NCI-H345 (cell line): ENCODE measurements at regions not wholly inside any gene's neighbourhood (a gene's known extent, or its start where the extent isn't known, plus 50 kb on each side); places are given as distances from the start of the nearest gene placed in this dataset.

Experiments used
- DNase-seq: peaks from one replicate; lab custom pipeline; 2025; lab: John Stamatoyannopoulos, UW

DNA sequence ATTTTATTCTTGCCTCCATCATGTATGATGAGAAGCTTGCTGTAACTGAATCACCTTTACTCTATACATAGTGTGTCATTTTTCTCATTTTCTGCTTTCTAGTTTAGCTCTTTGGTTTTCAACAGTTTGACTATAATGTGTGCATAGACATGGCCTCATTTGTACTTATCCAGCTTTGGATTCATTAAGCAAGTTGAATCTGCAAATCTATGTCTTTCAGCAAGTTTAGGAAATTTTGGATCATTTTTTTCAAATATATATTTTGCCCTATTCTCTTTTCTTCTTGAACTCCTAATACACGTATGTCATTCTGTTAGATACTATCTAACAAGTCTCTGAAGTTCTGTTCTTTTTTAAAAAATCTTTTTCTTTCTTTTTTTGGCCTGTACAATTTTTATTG, 57.8 kb downstream of the PRLHR start:
- DNase-seq, result no peak

DNA sequence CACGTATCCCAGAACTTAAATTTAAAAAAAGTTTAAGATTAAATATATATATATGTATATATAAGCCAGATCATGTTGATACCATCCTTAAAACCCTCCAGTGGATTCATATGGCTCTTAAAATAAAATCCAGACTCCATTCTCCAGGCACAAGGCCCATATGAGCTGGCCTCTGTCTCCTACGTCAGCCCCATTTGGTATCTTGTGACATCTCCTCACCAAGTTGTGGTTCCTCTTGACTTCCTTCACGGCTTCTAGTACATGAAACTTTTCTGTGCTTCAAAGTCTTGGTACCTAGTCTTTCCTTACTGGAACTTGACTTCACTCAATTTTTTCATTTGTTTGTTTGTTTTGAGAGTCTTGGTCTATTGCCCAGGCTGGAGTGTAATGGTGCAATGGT, 61.3 kb downstream of the PRLHR start:
- DNase-seq, result no peak

DNA sequence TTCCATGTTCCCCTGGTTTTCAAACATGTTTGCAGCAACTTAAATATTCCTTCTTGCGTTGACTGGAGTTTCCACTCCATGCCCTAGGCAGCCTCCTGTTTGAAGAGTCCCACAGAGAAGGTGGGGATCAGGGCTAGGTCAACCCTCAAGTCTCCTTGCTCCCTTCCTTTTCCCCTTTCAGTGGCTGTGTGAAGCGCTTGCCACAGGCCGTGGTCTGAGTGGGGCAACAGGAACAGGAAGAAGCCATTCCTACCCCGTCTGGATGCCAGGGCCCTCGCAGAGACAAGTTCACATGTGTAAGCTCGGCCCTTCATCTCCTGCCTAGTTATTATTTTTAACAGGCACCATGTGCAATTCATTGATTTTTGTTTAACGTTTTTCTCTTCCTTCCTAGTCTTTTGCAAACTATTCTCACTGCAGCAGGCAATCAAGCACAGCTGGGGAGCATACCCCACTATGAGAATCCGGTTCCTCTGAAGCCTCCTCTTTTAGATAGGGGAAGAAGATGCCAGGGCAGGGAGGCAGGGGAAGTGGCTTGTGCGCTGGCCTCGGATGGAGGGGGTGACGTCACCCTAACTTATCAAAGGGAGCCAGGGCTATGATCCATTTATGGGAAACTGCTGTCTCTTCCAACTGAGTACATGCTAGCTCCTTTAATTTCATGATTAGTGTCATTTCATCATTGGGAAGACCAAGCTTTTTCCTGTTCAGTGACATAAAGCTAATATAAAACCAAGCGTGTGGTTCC, 64.2 kb downstream of the PRLHR start:
- no peak for DNase-seq

DNA sequence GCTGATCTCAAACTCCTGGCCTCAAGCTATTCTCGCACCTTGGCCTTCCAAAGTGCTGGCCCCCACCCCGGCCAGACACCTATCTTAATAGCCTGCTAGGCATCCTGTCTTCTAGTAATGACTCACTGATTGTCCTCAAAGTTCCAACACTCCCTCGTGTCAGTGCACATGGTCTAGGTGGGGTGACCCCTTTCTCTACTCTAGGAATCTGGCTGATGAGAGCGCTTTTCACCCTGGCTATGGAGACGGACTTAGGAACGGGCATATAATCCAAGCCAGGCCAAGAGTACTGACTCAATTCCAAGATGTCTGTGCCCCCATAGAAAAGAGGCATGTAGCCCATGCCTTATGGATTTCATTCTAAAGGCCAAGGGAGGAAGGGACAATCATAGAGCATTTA, 67.0 kb downstream of the PRLHR start:
- no peak for DNase-seq

DNA sequence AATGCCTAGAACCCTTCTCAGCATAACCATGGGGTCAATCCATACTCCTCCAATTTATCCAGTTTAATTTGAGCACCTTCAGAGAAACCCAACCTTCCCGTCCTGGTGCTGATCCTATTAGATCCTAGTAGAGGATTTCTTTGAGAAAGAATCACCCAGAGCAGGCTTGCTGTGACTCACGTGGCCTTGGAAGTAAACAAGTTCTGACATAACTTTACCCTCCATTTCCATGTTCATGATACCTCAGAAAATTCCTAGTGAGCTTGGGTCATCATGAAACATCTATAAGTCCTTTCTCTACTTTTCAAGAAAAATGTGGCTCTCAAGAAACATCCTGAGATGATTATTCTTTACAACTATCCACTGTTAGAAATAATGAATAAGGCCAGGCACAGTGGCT, 71.7 kb downstream of the PRLHR start:
- DNase-seq, result no peak

DNA sequence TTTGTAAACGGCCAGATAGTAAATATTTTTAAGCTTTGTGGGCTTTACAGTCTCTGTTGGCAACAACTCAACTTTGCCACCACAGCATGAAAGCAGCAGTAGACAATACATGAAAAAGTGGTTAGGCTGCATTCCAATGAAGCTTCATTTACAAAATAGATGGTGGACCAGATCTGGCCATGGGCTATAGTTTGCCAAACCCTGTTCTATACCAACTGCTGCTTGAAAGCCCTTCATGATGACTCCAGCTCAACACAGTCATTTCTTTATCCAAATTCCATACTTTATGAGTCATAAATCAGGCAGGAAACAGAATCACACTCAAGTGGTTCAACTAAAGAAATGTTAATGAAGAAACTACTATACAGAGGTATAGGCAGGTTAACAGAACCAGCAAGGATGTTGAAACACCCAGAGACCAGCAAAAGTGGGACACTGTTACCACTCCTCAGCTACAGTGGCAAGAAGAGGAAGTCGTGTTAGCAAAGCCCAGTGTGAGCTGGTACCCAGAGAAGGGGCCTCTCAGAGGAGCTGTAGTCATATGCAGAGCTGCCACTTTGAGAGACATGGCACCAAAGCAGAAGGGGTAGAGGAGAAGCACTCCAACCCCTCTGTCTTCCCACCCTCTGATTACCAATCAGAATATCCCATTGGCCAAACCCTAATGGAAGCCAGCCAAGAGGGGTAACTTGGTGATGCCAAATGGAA, 72.5 kb downstream of the PRLHR start:
- DNase-seq, result no peak

DNA sequence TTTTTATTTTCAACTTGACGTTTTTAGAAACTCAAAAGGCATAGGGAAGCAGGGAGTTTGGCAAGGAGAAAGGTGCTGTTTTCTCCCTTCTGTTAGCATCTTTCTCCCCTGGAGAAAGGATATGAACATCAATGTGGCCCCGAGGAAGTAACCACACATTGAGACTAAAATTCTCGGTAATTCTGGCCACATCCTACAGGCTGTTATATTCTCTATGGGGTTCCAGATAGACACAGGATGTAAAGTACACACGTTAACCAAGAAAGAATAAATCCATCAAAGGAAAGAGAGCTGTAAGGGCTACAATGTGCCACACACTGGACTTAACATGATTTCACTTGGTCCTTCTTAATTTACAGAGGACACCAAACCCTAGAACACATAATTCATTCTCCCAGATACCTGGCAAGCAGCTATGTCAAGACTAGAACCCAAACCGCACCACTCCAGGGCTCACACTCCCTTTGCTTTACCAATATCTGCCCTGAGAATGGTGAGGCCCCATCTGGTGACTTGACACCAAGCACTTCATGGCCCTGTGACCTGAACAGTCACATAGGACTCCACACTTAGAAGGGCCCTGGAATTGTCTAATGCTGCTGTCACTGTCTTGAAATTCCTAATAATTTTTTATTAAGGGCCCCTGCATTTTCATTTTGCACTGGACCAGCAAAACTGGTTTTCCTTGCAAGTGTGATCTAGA, 73.9 kb downstream of the PRLHR start:
- DNase-seq, result no peak

DNA sequence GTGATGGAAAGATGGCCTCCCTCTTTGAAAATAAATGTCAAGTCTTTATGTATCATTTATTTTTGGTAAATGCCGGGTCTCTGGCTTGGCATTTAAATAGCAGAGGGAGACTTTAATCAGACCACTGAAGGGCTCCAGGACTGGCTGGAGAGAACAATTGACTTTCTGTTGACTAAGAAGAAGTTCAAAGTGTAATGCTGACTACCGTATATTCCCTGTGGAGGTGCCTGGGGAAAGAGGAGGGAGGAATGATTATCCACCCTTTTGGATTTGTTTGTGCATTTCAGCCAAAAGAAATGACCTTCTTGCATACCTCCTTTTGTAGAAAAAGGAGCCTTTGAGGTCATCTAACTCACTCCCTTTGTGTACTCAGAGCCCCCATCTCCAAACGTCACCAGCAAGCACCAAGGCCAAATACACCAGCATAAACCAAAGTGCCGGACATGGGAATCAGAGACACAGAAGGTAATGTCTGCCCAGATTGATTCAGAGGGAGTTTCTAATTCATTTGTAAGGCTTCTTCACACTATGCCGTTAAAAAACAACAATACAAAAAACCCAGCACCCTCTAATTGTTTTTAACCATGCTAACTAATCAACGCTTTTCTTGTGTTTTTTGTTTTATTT, 75.2 kb downstream of the PRLHR start:
- DNase-seq, result no peak

DNA sequence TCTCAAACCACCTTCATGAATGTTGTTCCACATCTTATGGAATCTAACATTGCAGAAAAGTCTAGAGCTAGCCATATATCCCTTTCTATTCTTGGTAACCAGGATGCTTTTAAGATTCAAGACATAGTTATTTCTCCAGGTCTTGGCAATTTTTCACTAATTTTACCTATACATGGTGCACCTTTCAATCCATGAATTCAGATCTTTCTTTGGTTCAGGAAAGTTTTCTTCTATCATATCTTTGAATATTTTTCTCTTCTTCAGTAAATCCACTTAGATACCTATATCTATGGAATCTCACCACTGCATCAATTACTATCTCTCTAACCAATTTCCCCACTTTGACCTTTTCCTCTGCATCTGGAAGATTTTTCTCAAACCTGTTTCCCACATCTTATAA, 77.4 kb downstream of the PRLHR start:
- DNase-seq, result no peak

DNA sequence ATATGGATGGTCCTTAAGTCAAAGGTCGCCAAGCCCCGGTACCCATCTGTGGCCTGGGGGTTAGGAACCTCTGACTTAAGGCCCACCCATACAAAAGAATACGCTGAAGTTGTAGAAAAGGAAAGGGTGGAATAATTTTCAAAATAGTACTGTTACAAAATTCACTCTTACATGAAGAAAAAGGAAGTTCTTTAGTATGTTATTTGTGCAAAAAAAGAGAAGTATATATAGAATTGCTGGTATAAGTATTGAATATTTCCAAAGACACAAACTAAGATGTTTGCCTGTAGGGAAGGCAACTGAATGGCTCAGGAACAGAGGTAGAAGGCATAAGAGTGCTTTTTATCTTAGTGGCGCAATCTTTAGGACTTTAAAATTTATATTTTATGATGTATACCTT, 78.7 kb downstream of the PRLHR start:
- no peak for DNase-seq

DNA sequence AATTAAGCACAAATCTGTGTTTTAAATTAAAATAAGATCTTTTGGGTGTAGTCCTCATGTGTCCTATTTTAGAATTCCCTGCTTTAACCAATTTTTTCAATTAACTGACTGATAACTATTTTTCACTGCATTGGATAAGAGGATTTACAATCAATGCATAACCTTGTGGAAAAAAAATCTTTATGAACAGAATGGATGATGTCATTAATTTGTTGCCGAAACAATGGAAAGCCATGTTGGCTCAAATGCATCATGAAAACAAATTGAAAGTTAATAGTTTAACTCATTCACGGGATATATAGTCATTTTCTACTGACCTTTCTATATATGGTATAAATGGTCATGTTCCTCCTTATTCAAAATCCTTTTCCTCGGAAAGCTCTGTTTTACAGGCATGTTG, 82.3 kb downstream of the PRLHR start:
- DNase-seq, result no peak

DNA sequence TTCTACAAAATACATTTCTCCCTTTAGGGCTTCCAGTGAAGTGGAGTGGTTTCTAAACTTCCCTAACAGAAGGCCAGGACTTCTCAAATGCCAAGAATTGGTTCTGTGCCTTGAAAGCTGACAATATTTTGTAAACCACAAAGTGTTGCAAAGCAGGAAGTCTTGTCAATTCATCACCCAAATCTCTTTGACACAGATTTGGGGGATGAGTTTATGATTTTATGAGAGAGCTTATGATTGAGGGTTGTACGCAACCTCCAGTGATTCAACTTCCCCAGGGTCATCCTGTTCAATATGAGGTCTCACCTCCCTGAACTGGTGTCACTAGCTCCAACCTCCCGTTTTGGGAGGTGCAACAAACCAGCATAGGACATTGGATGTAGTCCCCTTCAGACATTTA, 83.7 kb downstream of the PRLHR start:
- no peak for DNase-seq

DNA sequence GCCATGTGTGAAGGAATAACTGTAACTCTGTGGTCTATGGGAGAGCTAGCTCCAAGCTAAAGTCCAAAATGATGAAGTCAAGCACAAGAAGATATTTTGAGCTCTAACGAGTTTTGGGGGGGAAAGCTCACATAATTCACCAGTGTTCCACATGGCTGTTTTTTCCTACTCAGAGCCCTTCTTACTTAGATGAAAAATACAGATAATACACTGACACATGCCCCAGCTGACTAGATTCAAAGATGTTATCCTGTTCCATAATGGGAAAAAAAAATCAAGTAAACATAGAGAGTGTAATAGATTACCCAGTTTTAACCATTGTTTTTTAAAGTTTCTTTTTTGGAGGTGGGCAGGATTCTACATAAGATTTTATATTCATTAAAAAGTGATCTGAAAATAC, 86.6 kb downstream of the PRLHR start:
- DNase-seq, result no peak

DNA sequence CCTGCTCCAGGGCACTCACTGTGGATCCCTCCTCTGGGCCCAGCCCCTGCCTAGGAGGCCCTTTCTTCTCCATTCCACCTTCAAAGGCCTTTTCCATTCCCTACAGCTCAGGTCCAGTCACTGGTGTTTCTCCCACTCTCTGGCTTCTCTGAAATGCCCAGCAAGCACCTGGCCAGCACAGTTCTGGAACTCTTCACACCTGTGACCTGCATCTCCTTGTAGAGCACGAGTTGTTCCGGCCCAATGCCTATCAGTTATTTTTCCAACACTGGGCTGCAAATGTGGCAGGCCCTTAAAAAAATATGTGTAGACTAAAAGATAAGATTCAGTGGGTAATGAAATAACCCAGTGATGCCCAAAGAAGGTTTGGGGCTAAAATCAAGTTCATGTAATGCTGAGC, 87.1 kb downstream of the PRLHR start:
- no peak for DNase-seq

DNA sequence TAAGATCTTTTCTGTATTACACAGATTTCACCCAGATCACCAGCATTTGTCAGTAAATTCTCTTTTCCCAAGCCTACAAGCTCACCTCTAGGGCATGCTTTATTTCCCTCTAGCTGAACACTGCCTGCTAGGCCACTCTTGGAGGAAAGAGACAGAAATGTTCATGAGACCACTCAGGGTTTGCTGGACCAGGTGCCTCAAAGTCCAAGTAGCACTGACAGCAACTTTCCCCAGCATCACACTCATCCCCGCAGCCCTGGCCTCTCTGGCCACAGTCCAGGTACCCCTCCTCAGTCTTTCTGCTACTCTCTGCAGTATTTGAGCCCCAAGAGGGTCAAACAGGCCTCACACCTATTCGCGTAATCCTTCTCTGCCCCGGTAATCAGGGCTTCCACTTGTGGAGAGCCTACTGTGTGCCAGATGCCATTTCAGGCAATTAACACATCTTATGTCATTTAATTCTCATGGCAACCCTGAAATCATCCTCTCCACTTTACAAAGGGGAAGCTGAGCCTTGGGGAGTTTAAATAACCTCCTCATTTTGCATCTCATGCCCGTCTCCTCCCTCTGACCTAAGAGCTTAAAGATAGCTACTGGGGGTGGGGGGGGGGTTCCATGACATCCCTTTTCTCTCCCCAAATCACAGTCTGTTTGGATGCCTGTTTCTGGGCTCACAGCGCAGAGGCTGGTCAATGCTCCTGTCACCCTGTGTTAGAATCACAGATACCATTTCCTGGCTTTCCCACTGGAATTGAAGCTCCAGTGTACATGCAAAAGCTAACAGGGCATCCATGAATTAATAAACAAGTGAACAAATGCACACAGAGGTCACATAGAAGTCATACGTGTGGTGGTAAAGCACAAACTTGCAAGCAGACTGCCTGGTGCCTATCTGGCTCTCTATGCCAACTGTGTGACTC, 88.5 kb downstream of the PRLHR start:
- no peak for DNase-seq

DNA sequence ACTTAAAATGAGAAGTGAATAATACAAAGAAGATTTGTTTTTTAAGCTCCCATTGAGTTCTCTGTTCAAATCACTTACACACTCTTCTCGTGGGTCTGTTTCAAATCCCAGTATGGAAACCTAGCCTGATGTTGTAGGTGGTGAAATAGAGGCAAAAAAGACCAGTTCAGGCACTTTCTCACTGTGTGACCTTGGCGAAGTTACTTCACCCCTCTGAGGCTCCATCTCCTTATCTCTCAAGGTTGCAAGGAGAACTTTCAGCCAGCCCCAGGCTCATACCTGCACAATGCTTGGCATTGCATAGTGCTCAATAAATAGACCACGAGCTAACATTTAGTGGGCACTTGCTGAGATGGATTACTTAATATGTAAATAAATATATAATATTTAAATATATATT, 90.1 kb downstream of the PRLHR start:
- DNase-seq, result no peak

DNA sequence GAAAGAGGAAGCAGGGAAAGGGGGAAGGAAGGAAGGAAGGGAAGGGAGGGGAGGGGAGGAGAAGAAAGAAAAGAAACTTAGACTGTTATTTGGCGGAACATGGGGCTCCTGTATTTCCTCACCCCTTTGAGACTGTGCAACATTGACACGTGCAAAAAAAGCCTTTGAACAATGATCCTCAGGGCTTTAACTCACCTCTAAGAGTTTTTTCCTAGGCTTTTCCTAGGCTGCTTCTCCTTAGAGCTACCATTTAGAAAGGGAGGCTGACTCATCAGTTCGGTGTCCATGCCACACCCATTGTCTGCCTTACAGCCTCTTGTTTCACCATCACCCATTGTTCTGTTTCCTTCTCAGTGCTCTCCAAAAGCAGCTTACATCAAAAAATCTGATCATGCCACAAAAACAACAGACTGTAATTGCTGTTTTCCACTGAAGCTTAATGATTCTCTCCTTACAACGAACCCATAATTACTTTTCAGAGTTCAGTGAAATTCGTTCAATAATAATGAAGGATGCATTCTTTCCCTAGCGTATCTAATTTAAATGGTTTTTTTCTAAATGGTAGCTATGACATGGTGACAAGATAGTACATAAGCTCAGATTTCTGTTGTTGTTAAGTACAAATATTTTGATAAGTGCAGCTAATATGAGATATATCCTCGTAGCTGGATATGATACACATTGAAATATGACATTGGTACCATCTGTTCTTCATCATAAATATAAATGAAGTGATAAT, 90.8 kb downstream of the PRLHR start:
- no peak for DNase-seq

DNA sequence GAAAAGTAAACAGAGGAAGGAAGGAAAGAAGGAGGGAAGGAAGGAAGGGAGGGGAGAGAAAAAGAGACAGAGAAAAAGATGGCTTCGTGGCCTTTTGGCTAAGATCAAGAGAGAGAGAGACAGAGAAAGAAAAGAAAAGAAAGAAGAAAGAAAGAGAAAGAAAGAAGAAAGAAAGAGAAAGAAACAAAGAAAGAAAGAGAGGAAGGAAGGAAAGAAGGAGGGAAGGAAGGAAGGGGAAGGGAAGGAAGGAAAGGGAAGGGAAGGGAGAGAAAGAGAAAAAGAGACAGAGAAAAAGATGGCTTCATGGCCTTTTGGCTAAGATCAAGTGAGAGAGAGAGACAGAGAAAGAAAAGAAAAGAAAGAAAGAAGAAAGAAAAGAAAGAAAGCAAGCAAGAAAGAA, 91.4 kb downstream of the PRLHR start:
- DNase-seq, result no peak

DNA sequence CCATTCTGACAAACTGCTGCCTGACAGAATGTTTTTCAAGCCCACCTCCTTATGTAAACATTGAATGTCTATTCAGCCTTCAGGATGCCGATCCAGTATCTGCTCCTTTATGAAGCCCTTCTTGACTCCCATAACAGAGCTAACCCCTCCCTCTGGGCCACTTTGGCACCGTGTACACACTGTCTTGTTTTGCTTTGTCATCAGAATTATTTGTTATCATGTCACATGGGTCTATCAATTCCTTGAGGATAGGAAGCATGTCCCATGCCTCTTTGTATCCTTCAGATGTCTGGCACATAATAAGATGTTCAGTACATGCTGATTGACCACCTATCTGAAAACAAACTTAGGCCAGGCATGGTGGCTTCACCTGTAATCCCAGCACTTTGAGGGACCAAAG, 92.3 kb downstream of the PRLHR start:
- no peak for DNase-seq

DNA sequence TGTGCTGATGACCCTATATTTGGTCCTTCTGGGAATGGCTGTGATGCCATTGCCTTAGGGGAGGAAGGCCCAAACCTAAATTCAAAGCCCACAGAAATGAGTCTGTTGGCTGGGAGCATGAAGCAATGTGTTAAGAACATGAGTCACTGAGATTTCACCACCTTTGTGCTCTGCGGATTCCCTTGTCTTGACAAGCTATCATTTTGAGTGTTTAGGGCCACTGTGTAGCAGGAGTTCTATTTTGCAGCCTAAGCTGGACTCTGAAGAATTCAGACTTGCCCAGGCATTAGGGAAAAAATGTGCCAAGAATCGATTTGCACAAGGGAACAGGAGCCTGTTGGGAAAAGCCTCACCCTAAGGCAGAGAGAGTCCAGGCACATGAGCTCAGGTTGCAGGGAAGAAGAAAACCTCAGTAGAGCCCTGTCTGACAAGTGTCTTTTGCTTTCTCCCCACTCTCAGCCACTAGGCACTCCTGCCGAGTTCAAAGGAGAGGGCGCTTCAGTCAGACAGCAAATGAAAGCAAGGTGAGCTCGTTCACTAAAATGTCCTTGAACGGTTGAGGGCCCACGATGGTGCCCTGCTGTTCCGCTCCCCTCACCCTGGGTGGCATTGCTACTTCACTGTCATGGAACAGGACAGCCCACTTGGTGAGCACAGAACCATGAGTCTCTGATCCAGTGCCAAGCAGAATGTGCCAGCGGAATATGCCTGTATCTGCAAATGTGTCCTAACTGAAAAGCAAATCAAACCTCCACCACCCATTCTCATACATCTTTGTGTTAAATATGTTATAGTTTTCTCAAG, 93.6 kb downstream of the PRLHR start:
- DNase-seq, result no peak
